K562 (cell line): ENCODE measurements at regions not wholly inside any gene's neighbourhood (a gene's known extent, or its start where the extent isn't known, plus 50 kb on each side); places are given as distances from the start of the nearest gene placed in this dataset.

ENCODE experiments used
- CTCF ChIP-seq, 3 experiments: IDR thresholded peaks in 2 of 3; conservative IDR thresholded peaks in 1 of 3; 2 replicates each; pipeline ENCODE4 v1.5.1; 2011 to 2012; ENCODE audit warnings: low read length in 3 of 3, mild to moderate bottlenecking in 3 of 3, control low read depth in 2 of 3, improper control_type of control experiment in 1 of 3, inconsistent platforms in 1 of 3, low read depth in 1 of 3, mixed read lengths in 1 of 3, moderate library complexity in 1 of 3; ENCODE audit not compliant: insufficient read depth in 2 of 3
- ELF1 ChIP-seq: fragments of 200-800 bp; sonication (Bioruptor generic); IDR thresholded peaks from 2 replicates; pipeline ENCODE4 v1.6.1; 2016; ENCODE audit warnings: missing genetic modification characterization, missing compliant biosample characterization
- EZH2 ChIP-seq: IDR thresholded peaks from 2 replicates; pipeline ENCODE4 v1.6.1; 2012; ENCODE audit warnings: low read depth, mild to moderate bottlenecking, inconsistent platforms, low read length, borderline replicate concordance
- GATA2 ChIP-seq: sonication (generic); formaldehyde crosslinking; IDR thresholded peaks from 2 replicates; pipeline ENCODE4 v1.4.0; 2020; ENCODE audit warnings: mild to moderate bottlenecking, missing genetic modification reagents
- ZNF586 ChIP-seq: fragments of 450-650 bp; formaldehyde crosslinking; conservative IDR thresholded peaks from 2 replicates; pipeline ENCODE4 v1.4.0; 2020; ENCODE audit warnings: mild to moderate bottlenecking, moderate library complexity
- ZNF699 ChIP-seq: fragments of 250-450 bp; sonication (Bioruptor Pico); IDR thresholded peaks from 2 replicates; pipeline ENCODE4 v1.8.0; 2021; ENCODE audit warnings: mild to moderate bottlenecking, moderate library complexity; ENCODE audit not compliant: insufficient replicate concordance

DNA sequence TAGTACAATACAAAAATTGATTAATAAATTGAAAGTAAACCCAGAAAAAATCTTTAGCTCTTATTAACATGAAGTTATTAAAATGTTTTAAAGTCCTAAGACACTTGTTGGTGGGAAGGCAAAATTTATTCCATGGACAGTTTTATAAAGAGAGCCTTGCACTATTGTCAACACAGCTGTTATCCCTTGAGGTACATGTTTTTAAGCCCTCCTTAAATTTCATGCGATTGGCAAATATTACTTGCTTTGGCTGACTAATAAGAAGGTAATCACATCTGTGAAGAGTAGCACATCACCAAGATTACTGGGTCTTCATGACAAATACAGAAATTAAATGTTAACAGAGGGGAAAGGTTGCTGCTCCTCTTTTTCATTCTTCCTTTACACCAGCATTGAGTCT is 611.1 kb downstream of the BRINP3 start:
- no peak for TF ChIP-seq GATA2 (CRISPR knock-in tag)
- TF ChIP-seq ZNF699 (CRISPR knock-in tag) = no peak
- no peak for TF ChIP-seq ZNF586 (CRISPR knock-in tag)
- no peak for TF ChIP-seq EZH2
- no peak for TF ChIP-seq CTCF (IDR thresholded peaks at IDR 0.05 in 2 of 3, conservative IDR thresholded peaks at IDR 0.05 in 1 of 3; ENCODE audit: insufficient read depth in 2 of 3, low read depth in 1 of 3, low read length in 3 of 3)
- no peak for TF ChIP-seq ELF1 (tag)
